HG03521 (cell line): ENCODE measurements at regions not wholly inside any gene's neighbourhood (a gene's known extent, or its start where the extent isn't known, plus 50 kb on each side); places are given as distances from the start of the nearest gene placed in this dataset.

Experiments
- ATAC-seq: cut with Tn5 transposase; IDR thresholded peaks from one replicate; pipeline ENCODE4 v1.9.1; 2021; ENCODE audit warnings: mild to moderate bottlenecking, moderate library complexity; ENCODE audit not compliant: unreplicated experiment

DNA sequence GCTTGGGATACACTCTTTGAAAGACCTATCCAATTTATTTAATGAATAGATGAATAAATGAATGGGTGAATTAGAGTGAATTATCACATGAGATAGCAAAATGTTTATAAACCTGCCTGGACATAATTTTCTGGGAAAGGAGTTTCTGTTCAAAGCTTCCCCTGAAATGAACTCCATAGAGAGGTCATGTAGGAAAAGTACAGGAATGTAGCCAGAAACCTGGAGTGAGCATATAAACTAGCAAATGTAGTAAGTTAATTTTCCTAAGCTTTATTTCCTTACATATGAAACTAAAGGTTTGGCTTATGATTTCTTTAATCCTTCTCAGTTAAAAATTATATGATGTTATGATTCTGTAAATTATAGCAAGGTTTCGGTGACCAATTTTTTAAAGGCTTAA, 380.3 kb upstream of the RSPO3 start:
- ATAC-seq = no peak

DNA sequence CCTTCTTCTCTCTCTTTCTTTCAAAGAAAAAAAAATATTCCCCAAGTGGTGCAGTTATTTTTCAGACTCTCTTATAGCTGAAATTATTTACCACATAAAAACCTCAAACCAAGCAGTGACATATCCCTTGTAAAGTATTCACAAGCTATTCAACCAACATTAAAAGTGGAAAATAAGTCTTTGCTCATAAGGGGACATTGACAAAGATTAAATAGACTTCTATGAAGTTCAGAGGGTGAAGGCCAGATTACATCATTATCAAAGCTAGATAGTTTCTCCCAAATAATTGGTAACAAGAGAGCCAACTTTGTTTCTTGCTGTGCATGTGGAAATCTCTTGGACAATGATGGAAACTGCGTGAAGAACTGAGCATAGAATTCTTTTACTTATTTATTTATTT, 379.8 kb upstream of the RSPO3 start:
- ATAC-seq = no peak

DNA sequence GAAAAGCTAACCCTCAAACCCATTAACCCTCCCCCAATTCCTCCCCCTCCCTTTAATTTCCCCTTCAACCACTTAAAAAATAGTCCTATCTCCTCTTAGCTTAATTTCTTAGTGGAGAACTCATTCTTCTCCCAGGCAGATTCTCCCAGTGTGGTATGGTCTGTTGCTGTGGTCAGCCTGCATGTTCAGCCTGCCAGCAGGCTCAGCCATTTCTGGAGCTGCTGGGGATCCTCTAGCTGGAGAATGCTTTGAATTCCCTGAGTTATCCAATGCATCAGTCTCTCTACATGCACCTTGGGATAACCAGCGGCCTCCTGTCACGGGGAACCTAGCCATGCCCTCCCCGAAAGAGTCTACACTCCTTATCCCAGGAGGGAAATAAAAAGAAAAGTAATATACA, 375.4 kb upstream of the RSPO3 start:
- no peak for ATAC-seq

DNA sequence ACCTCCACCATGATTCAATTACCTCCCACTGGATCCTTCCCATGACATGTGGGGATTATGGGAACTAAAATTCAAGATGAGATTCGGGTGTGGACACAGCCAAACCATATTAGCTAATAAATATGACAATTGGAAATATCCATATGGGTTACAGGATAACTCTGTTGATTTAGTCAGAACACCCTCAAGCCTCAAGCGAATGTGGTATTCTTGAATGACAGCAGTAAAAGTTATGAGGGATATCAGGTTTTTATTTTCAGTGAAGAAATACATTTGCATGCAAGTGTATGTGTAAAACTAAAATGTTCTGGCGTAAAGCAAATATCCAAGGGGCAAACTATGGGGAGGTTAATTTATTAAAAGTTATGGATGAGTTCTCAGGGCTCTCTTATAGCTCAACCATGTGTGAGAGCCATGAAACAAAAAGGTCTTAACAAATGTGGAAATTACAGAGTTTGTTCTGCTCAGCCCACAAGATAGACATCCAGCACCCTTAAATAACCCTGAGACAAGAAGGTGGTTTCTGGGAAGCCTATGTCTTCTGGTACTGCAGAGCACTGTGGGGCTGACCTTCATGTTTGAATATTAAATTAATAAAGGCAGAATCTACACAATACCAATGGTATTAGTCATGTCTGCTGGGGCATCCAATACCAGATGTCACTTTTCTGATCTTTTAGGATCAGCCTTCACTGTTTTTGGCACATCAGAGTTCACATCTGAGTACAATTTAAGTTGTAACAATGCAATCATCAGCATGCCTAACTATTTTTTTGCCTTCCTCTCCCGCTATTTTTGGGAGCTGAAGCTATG, 370.5 kb upstream of the RSPO3 start:
- no peak for ATAC-seq

DNA sequence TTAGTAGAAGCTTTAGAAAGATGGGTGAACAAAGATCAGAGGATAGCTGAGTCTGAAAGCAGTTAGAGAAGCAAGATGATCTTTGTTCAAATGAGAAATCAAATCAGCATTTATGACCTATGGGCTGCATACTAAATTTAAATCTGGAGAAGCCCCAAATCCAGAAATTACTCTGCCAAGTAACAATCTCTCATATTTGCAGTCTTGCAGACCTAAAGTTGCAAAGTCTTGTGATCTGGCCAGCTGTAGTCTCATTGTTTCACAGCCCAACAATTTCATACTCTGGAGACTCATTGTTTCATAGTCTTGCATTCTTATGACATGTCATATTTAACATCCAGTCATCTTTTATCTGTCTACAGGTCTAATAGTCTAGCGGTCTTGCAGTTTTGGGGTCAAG, 364.9 kb upstream of the RSPO3 start:
- no peak for ATAC-seq

DNA sequence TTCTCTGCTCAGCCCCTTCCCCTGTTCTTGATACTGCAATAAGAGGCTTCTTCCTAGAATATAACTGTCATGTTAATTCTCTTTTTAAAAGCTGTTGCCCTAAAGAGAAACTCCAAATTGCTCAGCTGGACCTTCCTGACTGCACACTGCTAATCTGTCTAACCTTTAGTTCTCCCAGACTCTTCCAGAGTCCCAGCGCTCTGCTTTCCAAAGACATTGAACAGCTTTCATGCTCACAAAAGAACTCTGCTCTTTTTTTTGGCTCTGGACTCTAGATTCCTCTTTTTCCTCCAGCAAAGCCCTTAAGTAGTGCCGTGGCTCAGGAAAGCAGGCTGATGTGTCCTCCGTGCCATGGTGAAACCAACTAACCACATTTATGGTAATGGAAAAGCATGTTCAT, 356.6 kb upstream of the RSPO3 start:
- ATAC-seq = no peak

DNA sequence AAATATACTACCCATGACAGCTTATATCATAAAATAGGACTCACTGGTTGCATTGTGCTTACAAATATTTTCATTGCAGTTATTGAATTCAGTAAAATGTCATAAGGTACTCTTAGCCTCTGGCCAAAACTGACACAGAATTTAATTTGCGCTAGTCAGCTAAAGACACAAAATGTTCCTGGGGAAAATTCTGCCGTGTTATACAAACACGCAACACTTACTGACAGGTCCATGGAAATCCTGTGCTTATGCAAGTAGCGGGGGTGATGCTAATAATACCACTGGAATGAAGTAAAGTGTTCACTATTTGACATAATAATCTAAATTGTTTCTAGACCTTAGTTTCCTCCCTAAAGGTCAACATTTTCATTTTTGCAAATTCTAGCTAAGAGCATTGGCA, 354.4 kb upstream of the RSPO3 start:
- no peak for ATAC-seq

DNA sequence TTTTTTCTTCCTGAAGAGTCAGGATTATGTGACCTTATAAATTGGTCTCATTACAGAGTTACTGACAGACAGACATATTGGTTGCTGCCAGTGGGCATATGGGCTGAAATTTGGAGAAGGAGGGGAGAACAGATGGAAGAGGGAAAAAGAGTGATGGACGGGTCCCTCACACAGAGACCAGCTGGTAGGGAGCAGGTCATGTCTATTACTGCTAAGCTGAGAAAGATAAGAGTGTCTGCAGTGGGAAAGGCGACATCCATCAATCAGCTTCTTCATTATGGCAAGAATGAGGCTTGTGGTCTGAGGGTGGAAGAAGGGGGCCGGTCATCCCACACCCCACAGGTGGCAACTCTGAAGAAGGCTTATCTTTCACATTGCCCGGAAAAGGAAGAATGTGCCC, 353.8 kb upstream of the RSPO3 start:
- ATAC-seq = no peak

DNA sequence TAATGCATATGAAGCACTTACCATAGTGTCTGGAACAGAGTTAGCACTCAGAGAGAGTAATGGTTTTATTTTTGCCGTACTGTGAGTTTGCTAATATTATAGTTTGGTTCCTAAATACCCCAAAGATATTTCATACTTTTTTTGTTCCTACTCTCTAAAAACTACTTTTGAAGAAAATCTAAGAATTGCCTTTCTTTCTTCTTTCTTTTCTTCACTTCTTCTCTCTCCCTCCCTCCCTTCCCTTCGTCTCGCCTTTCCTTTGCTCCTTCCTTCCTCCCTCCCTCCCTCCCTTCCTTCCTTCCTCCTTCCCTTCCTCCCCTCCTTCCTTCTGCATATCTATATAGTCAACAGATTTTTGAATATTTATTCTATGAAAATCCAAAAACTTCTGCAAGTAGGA, 351.7 kb upstream of the RSPO3 start:
- no peak for ATAC-seq

DNA sequence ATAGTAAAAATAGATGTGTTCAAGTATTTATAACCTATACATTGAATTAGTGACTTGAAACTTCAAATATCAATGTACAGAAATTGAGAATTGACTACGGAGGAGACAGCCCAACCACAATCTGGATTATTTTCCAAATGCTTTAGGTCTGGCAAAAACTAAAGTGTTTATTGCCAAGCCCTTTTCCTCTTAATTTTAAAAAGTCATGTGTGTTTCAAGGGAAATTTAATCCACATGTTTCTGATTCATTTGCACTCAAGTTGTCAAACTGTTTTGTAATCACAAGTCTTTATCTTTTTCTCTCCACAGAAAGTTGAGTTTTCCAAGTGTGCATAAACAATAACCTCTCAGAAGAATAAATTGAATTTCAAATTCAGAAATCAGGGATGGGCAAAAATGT, 350.8 kb upstream of the RSPO3 start:
- ATAC-seq = no peak

DNA sequence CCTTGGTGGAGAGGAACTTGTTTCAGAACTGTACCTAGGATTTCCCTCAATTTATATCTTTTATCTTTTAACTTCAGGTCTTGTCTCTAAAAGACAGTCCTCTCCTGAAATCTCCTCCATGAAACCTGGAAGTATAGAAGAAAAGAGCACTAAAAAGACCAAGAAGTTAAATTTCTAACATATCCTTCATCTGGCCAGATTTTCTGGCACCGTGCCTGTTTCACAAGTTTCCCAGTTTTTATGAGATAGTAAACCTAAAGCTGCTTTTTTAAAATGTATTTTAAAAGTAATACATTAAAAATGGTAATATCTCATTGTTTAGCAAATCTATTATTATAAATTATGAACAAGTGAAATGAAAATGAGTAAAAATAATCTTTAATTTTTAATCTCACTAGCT, 348.3 kb upstream of the RSPO3 start:
- ATAC-seq = no peak

DNA sequence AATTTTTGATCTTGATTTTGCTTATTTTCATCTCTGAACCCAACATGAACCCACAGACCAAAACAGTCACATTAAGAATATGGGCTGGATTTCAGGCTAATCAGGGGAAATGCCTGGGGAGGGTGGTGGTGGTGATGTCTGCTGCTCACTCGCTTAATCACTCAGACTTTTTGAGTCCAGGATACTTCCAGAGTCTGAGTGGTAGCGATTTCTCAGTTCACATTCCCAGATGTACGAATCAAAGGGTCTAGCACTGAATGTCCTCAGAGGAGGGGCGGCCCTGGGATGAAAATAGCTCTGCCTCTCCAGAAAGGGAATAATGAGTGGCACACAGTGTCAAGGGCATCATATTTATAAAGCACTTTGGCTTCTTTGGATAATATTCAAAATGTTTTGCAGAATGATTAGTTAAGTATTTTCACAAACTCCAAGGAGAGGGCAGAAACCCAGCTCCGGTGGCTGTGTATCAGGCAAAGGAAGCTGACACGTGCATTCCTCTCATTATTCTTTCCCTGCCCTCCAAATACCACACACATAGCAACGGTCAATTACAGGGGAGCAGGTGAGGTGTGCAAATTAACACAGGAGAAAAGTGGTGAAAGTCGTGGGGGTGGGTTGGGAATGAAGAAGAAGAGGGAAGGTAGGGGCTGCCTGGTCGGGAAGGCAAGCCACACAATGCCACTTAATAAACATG, 345.2 kb upstream of the RSPO3 start:
- ATAC-seq = no peak

DNA sequence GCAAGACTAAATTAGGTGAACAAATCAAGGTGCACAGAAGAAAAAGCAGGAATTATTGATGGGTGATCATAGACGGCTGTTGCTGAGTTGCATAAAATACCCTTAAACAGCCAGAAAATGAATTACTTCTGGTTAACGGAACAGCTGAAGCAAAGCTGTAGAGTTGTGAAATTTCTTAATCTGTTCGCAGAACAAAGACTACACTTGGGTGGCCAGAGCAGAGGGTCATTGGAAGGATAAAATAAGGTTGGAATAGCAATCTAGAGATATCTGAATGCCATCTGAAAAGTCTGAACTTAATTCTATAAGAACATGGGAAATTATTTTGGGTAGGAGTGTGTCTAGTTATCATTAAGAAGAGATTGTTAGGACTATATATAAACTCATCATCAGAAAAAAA, 339.1 kb upstream of the RSPO3 start:
- no peak for ATAC-seq

DNA sequence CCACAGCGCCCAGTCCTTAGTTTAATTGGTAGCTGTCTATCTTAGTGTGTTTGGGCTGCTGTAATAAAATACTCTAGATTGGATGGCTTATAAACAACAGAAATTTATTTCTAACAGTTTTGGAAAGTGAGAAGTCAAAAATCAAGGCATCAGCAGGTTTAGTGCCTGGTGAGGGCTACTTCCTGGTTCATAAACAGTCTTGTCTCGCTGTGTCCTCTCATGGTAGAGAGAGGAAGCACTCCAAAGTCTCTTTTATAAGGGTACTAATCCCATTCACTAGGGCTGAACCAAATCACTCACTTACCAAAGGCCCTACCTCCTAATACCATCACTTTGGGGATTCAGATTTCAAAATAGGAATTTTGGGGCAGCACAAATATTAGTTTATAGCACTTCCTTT, 336.9 kb upstream of the RSPO3 start:
- ATAC-seq = no peak

DNA sequence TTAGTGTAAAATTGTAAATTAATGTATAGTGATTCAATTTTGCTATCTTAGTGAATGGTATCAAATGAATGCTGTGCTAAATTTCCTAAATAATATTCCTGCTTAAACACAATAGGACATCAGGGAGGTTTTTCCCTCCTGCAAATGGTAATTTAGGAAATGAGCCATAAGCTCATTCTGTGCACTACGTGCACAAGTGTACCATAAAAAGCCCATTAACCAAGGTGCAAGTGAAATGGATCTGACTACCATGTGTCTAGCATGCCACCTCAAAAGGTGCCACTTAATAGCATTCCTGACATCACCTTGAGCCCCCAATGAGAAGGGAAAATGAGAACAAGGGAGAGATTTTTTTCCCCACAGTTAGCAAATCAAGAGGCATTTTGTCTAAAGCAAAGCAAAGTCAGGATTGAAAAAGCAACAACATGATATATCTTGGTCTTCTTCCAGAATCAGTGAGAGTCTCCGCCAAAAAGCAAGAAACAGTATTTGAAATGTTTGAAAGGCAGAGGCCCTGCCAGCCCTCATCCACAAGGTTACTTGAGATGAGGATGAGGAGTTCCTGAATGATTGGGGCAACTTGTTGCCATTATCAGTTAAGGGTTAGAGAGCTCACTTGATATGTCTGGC, 334.2 kb upstream of the RSPO3 start:
- no peak for ATAC-seq

DNA sequence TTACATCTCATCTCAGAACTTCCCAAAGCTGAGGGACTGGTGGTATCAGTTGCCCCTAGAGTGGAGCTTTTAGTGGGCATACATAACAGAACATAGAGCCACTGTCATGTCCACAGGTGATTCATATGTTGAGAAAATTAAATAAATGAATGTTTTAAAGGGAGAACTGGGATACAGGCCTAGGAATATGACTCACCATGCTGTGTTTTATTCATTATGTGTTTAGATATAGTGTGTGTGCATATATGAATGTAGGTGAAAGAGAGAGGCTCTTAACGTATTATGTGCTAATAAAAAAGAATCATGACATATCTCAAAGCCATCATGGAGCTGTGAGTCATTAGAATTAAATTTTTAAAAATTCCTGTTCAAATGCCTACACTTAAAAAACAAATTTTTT, 332.2 kb upstream of the RSPO3 start:
- no peak for ATAC-seq

DNA sequence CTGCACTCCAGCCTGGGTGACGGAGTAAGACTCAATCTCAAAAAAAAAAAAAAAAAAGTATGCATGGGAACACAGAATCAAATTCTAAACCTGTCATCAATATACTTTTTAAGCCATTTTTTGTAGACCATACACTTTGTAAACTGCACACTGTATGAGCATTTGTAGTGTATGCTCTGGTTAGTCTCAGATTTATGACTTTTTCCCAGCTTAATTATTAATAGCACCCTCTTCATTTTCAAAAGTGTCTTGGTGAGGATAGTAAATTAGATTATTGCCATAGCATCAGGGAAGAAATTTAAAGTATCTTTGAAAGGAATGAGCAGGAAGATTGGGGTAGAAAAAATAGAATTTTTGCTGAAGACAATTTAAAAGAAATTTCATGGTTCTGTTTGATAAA, 330.8 kb upstream of the RSPO3 start:
- ATAC-seq = no peak

DNA sequence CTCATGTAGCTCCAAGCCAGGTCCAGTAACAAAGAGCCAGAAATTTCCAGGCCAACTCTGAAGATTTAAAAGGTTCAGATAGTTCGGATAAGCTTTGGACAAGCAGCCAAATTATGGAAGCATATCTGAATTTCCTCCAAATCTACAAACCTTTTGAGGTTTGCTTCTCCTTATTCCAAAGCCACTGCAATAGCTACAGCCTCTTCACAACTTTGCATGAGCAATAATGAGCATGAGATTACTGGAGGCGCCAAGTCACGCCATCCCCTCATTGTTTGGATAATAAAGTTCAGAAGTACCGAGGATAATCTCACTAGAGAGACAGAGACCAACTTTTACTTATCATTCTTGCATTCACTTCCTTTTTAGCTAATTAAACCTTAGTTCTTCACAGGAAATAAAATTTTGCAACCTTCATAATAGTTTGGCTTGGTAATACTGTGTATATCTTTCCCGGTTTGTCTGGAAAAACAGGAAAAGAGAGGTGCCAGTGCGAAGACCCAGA, 329.6 kb upstream of the RSPO3 start:
- no peak for ATAC-seq

DNA sequence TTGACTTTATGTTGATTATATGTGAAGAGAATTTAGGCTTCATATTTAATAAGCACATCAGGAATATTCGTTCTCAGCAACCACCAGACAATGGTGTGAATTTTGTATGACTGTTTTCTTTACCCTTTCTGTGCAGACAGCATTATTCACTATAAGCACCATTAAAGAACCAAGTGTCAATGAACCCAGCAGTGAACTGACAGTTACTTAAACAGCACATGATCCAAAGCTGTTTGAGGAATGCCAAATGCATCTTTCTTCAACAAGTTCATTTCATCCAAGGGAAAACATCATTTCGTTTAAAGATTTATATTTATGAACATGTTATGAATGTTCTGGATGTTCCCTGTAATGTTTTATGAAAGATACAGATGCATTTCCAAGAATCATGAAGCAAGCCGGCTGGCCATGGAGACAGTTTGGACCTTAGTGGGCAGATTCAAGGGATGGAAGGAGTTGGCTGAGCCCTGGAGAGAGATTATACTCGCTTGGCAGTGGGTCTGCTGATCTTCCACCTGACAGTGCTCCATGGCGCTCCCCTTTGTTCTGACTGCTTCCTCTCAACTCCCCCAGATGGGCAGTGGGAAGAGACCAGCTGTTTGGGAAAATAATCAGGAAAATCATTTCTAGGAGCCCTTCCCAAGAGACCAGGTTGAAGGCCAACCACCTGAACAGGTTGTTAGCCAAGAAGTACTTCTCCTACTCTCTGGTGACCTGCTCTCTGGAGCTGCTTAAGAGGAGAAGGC, 326.0 kb upstream of the RSPO3 start:
- no peak for ATAC-seq

DNA sequence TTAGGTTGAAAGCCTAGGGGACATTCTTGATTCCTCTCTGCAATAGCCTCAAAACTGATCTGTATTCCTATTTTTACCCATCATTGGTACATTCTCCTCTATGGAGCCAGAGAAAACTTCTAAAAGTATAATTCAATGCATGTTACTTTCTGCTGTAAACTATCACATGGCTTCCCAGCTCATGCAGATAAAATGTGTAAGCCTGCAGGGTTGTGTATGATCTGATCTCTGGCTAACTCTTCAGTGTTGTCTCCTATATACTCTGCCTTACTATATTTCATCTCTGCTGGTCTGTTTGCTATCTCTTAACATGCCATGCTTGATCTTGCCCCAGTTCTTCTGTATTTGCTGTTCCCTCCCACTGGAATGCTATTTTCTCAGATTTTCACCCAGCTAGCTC, 323.3 kb upstream of the RSPO3 start:
- no peak for ATAC-seq

DNA sequence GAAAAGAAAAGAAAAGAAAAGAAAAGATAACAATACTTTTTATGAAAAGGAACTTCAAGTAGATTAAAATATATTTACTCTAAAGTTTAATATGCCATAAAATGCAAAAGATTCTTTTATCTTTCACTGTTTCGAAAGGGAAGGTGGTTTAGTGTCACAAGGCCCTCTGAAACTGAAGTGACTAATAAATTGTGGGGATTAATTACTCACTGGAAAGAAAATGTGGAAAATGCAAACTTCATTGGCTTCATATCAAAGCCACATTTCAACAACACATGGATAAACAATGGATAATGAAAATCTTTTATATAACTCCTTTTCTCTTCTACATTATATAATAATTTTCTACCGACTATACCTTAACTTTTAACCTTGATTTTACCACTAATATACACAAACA, 320.5 kb upstream of the RSPO3 start:
- no peak for ATAC-seq
